ENCODE measurements at regions not wholly inside any gene's neighbourhood (a gene's known extent, or its start where the extent isn't known, plus 50 kb on each side); places are given as distances from the start of the nearest gene placed in this dataset.

GRCh38 chr1:233732206-233732605, 118.3 kb downstream of the KCNK1 start:
- no peak for TF ChIP-seq CTCF (IDR thresholded peaks at IDR 0.05; ENCODE audit: insufficient read depth, missing control alignments)
- FAIRE-seq (no peak), DNase-seq (ENCODE audit: insufficient read length, low spot score) (no peak)

GRCh38 chr1:233734456-233734855, 120.5 kb downstream of the KCNK1 start:
- no peak for FAIRE-seq
- no peak for TF ChIP-seq CTCF (IDR thresholded peaks at IDR 0.05; ENCODE audit: insufficient read depth, missing control alignments)

GRCh38 chr1:233735331-233735730, 121.4 kb downstream of the KCNK1 start:
- no peak for FAIRE-seq
- TF ChIP-seq CTCF (IDR thresholded peaks at IDR 0.05; ENCODE audit: insufficient read depth, missing control alignments), result no peak

More at GRCh38 chr1:233734456-233734855, 120.5 kb downstream of the KCNK1 start:
- no peak for DNase-seq (ENCODE audit: insufficient read length, low spot score)

GRCh38 chr1:233735847-233736246, 121.9 kb downstream of the KCNK1 start:
- FAIRE-seq (no peak), DNase-seq (ENCODE audit: insufficient read length, low spot score) (no peak)
- TF ChIP-seq CTCF (IDR thresholded peaks at IDR 0.05; ENCODE audit: insufficient read depth, missing control alignments), result no peak

More at GRCh38 chr1:233735331-233735730, 121.4 kb downstream of the KCNK1 start:
- no peak for DNase-seq (ENCODE audit: insufficient read length, low spot score)

GRCh38 chr1:233737341-233737740, 123.4 kb downstream of the KCNK1 start:
- TF ChIP-seq CTCF (IDR thresholded peaks at IDR 0.05; ENCODE audit: insufficient read depth, missing control alignments), result no peak
- FAIRE-seq (no peak), DNase-seq (ENCODE audit: insufficient read length, low spot score) (no peak)

- DNase-seq (ENCODE audit: insufficient read length, low spot score) (no peak), FAIRE-seq (no peak)
- TF ChIP-seq CTCF (IDR thresholded peaks at IDR 0.05; ENCODE audit: insufficient read depth, missing control alignments), result no peak
Measured at GRCh38 chr1:233738396-233738795, 124.5 kb downstream of the KCNK1 start.

- TF ChIP-seq CTCF (IDR thresholded peaks at IDR 0.05; ENCODE audit: insufficient read depth, missing control alignments), result no peak
- DNase-seq (ENCODE audit: insufficient read length, low spot score), result no peak
- no peak for FAIRE-seq
Measured at GRCh38 chr1:233738850-233739249, 124.9 kb downstream of the KCNK1 start.

All from D721Med (cell line).